Stomach (tissue), 4 donors: ENCODE measurements at regions not wholly inside any gene's neighbourhood (a gene's known extent, or its start where the extent isn't known, plus 50 kb on each side); places are given as distances from the start of the nearest gene placed in this dataset.

ENCODE experiments used
- POLR2A ChIP-seq, 4 donors: fragments of 450-650 bp; IDR thresholded peaks; one replicate each; pipeline ENCODE4 v1.6.1; 2016; ENCODE audit warnings: antibody characterized with exemption in 4 of 4, control low read depth in 2 of 4, mild to moderate bottlenecking in 1 of 4, moderate library complexity in 1 of 4
- POLR2AphosphoS5 ChIP-seq, 3 donors: sonication (generic); formaldehyde crosslinking; IDR thresholded peaks; one replicate each; pipeline ENCODE4 v1.6.1; 2016; ENCODE audit warnings: antibody characterized with exemption in 3 of 3
- TF ChIP-seq, protein P1 (sequence below), 7 experiments: fragments of 450-650 bp in 4 of 7; fragments of 200-600 bp in 3 of 7; sonication (generic) in 3 of 7; IDR thresholded peaks; one replicate each; pipeline ENCODE4 v1.5.1; 2016 to 2019; ENCODE audit warnings: antibody characterized with exemption in 7 of 7, control low read depth in 2 of 7, mild to moderate bottlenecking in 1 of 7

DNA sequence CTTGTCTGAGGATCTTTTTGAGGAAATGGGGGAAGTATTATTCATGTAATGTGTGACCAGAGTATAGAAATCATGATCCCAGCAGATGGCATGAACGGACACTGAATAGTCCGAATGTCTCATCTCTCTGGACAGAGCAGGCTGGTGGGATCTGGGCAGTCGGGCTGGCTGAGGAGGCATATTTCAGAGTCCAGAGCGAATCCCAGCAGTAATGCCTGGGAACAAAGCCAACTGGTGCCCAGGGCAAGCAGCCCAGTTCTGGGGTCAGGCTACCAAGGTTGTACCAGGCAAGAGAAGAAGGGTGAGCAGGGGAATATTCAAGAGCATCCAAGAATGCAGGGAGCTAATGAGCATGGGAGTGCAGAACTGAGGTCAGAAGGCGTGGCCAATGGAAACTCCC is 306.4 kb downstream of the ZSWIM6 start:
- TF ChIP-seq POLR2A (IDR thresholded peaks at IDR 0.05) (no peak), POLR2AphosphoS5 (IDR thresholded peaks at IDR 0.05) (no peak)
- TF ChIP-seq, protein P1, sequence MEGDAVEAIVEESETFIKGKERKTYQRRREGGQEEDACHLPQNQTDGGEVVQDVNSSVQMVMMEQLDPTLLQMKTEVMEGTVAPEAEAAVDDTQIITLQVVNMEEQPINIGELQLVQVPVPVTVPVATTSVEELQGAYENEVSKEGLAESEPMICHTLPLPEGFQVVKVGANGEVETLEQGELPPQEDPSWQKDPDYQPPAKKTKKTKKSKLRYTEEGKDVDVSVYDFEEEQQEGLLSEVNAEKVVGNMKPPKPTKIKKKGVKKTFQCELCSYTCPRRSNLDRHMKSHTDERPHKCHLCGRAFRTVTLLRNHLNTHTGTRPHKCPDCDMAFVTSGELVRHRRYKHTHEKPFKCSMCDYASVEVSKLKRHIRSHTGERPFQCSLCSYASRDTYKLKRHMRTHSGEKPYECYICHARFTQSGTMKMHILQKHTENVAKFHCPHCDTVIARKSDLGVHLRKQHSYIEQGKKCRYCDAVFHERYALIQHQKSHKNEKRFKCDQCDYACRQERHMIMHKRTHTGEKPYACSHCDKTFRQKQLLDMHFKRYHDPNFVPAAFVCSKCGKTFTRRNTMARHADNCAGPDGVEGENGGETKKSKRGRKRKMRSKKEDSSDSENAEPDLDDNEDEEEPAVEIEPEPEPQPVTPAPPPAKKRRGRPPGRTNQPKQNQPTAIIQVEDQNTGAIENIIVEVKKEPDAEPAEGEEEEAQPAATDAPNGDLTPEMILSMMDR (IDR thresholded peaks at IDR 0.05): no peak
